Suprapubic skin (tissue), 4 donors: ENCODE measurements at regions not wholly inside any gene's neighbourhood (a gene's known extent, or its start where the extent isn't known, plus 50 kb on each side); places are given as distances from the start of the nearest gene placed in this dataset.

Source experiments
- DNase-seq, 2 donors: peaks; one replicate each; pipeline ENCODE4 v3.0.0-alpha.2; 2019; ENCODE audit warnings: low spot score in 2 of 2
- H3K27ac ChIP-seq: fragments of 200-600 bp; sonication (generic); one replicate; pipeline ENCODE4 v1.5.1; 2019
- H3K27me3 ChIP-seq: fragments of 200-600 bp; sonication (generic); one replicate; pipeline ENCODE4 v1.5.1; 2019
- H3K36me3 ChIP-seq: fragments of 200-600 bp; sonication (generic); one replicate; pipeline ENCODE4 v1.5.1; 2019
- H3K4me1 ChIP-seq: fragments of 200-600 bp; sonication (generic); one replicate; pipeline ENCODE4 v1.5.1; 2019
- H3K4me3 ChIP-seq: fragments of 200-600 bp; sonication (generic); one replicate; pipeline ENCODE4 v1.5.1; 2019; ENCODE audit warnings: mild to moderate bottlenecking
- H3K9me3 ChIP-seq: fragments of 200-600 bp; sonication (generic); one replicate; pipeline ENCODE4 v1.5.1; 2019
- CTCF ChIP-seq, 2 donors: fragments of 200-600 bp in 1 of 2; fragments of 450-650 bp in 1 of 2; sonication (generic) in 1 of 2; IDR thresholded peaks; one replicate each; pipeline ENCODE4 v1.5.1; 2016 to 2019; ENCODE audit warnings: antibody characterized with exemption in 2 of 2, mild to moderate bottlenecking in 1 of 2, moderate library complexity in 1 of 2
- EP300 ChIP-seq: sonication (generic); formaldehyde crosslinking; IDR thresholded peaks from one replicate; pipeline ENCODE4 v1.6.1; 2017; ENCODE audit warnings: antibody characterized with exemption
- POLR2A ChIP-seq, 2 donors: fragments of 450-650 bp; IDR thresholded peaks; one replicate each; pipeline ENCODE4 v1.6.1; 2017; ENCODE audit warnings: antibody characterized with exemption in 2 of 2, mild to moderate bottlenecking in 2 of 2, moderate library complexity in 2 of 2
- POLR2AphosphoS5 ChIP-seq, 3 donors: sonication (generic); formaldehyde crosslinking; IDR thresholded peaks; one replicate each; pipeline ENCODE4 v1.6.1; 2017; ENCODE audit warnings: antibody characterized with exemption in 3 of 3
- WGBS: methylation state at CpG from one replicate; pipeline ENCODE4 v1.1.5; 2018; 5-methylcytosine and 5-hydroxymethylcytosine counted together

DNA sequence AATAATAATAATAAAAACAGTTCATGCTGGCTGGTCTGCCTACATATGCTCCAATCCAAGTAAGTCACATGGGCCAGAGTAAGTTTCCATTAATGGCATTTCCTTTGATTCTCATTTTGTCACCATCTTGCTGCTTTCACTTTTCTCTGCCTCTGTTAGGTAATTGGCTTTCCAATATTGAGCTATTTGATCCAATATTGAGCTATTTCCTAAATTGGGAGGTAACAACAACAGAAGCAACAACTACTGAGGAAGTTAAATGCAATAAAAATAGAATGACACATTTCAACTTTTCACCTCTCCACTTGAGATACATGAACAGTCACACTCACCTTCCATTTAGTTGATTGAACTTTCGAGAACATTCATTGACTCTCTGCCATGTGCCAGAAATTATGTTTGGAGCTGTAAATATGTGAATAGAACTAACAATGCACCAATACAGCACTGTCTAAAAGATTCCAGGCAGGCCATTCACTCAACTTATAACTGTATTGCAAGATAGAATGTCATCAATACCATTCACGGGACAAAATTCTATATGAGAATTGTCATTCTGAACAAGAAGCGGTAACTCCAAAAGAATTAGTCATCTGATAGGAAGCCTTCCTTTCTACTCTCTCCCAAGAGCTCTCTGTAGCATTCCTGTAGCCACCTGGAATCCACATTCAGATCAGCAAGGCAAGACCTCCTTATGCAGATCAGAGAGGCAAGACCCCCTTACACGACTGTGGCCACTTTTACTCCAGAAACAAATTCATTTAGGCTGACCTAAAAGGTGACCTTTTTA is 136.4 kb downstream of the PHLDA1 start:
- no peaks in the 10 kb centered on the region for H3K36me3 ChIP-seq
- peaks cover 7% of the 10 kb centered on the region for H3K4me1 ChIP-seq
- WGBS, result 93% methylated on average over 4 of the region's 4 CpGs
- no peaks in the 10 kb centered on the region for H3K27me3 ChIP-seq
- TF ChIP-seq CTCF (IDR thresholded peaks at IDR 0.05) (no peak), POLR2AphosphoS5 (IDR thresholded peaks at IDR 0.05) (no peak), EP300 (no peak), POLR2A (IDR thresholded peaks at IDR 0.05) (no peak)
- H3K27ac ChIP-seq, result no peak overlapping the region
- DNase-seq, result no peak
- H3K4me3 ChIP-seq, result no peak overlapping the region
- no peaks in the 10 kb centered on the region for H3K9me3 ChIP-seq

DNA sequence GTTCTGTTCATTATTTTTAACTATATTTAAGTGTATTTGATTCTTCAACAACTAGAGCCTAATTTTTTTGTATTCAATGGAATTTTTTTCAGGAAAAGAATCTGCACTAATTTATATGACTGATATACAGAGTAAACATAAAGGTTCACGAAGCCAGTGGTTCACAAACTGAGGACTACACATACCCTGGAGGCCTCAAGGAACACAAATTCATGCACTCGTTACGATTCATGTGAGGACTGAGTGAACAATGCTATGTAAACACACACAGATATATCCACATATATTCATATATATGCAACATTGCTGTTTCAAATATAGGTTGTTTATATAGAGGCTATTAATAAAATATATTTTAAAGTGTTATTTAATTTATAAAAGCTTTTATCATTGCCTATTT is 137.8 kb downstream of the PHLDA1 start:
- DNase-seq, result no peak
- TF ChIP-seq POLR2AphosphoS5 (IDR thresholded peaks at IDR 0.05) (no peak), EP300 (no peak), CTCF (IDR thresholded peaks at IDR 0.05) (no peak), POLR2A (IDR thresholded peaks at IDR 0.05) (no peak)
- Histone ChIP-seq H3K36me3 (no peaks in the 10 kb centered on the region), H3K27ac (no peak overlapping the region), H3K4me1 (peaks cover 8% of the 10 kb centered on the region), H3K4me3 (no peak overlapping the region), H3K9me3 (no peaks in the 10 kb centered on the region), H3K27me3 (no peaks in the 10 kb centered on the region)
- WGBS, result 92% methylated on average over 3 of the region's 3 CpGs

DNA sequence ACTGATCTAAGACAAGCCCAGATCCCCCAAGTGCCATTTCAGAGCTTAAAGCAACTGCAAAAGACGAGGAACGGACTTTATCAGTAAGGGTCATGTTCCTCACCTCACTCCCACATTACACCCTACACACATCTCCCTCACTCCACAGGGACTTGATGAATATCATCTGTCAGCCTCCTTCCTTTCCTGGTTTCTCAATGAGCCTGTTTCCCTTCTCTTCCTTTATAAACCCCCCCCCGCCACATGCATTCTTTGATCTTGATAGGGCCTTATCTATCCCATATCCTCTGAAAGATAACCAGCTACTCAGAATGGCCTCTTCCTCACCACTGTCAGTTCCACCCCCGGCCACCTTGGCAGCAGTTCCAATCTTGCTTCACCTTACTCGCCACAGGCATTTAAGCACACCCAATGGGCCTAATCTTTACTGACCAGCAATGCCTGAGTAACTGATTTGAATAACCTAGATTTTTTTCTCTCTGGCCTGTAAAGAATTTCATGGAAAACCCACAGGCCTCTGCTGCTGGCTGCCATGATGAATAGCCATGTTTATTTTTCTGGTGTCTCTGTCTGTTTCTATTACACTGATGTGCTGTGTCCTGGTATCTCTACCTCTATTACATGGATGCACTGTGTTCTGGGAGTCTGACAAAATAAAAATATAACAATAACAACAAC is 138.7 kb downstream of the PHLDA1 start:
- 84% methylated on average over 4 of the region's 5 CpGs for WGBS
- no peak for DNase-seq
- no peak for TF ChIP-seq POLR2A (IDR thresholded peaks at IDR 0.05)
- TF ChIP-seq EP300, result no peak
- no peak for TF ChIP-seq CTCF (IDR thresholded peaks at IDR 0.05)
- no peak for TF ChIP-seq POLR2AphosphoS5 (IDR thresholded peaks at IDR 0.05)
- Histone ChIP-seq H3K4me3 (no peak overlapping the region), H3K36me3 (no peaks in the 10 kb centered on the region), H3K27ac (no peak overlapping the region), H3K27me3 (no peaks in the 10 kb centered on the region), H3K4me1 (peaks cover 8% of the 10 kb centered on the region), H3K9me3 (no peaks in the 10 kb centered on the region)

DNA sequence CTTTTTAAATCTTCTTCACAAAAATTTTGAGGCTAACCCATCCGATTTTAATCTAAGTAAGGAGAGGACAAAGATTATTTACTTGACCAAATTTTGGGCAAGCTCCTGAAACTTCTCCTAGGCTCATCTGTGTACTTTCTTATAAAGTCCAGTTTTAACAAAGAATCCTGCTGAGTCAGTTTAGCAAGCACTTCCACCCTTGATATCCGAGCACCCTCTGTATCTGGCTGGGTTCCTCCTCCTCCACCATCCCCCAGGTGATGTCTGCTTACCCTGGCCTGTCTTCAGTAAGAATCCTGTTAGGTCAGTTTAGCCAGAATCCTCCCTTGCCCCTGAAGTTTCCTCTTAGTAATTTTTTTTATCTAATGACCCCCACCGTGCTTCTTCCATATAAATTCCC is 140.5 kb downstream of the PHLDA1 start:
- no peak for DNase-seq
- no peaks in the 10 kb centered on the region for H3K36me3 ChIP-seq
- 74% methylated on average over 3 of the region's 3 CpGs for WGBS
- H3K9me3 ChIP-seq, result no peaks in the 10 kb centered on the region
- peaks cover 8% of the 10 kb centered on the region for H3K4me1 ChIP-seq
- no peak overlapping the region for H3K4me3 ChIP-seq
- peak overlapping the region; percentile 37 for H3K27ac ChIP-seq
- TF ChIP-seq POLR2AphosphoS5 (IDR thresholded peaks at IDR 0.05) (no peak), CTCF (IDR thresholded peaks at IDR 0.05) (no peak), EP300 (no peak), POLR2A (IDR thresholded peaks at IDR 0.05) (no peak)
- no peaks in the 10 kb centered on the region for H3K27me3 ChIP-seq

GRCh38 chr12:75890660-75891059 is 140.9 kb downstream of the PHLDA1 start:
- no peaks in the 10 kb centered on the region for H3K36me3 ChIP-seq
- H3K27me3 ChIP-seq, result no peaks in the 10 kb centered on the region
- no peaks in the 10 kb centered on the region for H3K9me3 ChIP-seq
- DNase-seq, result no peak
- H3K4me3 ChIP-seq, result no peak overlapping the region
- WGBS, result 72% methylated on average over 2 of the region's 2 CpGs
- no peak for TF ChIP-seq CTCF (IDR thresholded peaks at IDR 0.05)
- no peak for TF ChIP-seq EP300
- TF ChIP-seq POLR2A (IDR thresholded peaks at IDR 0.05), result no peak
- TF ChIP-seq POLR2AphosphoS5 (IDR thresholded peaks at IDR 0.05), result no peak
- H3K27ac ChIP-seq, result peak overlapping the region; percentile 37
- peaks cover 8% of the 10 kb centered on the region for H3K4me1 ChIP-seq
